ENCODE measurements at regions not wholly inside any gene's neighbourhood (a gene's known extent, or its start where the extent isn't known, plus 50 kb on each side); places are given as distances from the start of the nearest gene placed in this dataset.

DNA sequence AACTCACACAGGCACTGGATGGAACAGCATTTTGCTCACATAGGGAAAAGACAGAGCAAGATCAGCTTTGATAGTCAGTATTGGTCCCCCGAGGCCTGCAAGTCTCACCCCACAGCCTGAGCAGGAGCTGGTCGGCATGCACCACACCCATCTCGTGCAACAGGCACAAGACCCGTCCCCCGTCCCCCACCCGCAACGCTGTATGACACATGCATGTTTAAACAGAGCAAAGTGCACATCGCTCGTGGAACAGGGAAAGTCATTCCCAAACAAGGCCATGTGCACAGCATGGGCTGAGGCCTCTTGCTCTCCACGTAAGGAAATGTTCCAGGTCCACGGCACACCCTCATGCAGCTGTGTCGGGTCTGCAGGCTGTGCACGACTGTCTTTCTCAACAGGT is 527.2 kb downstream of the ACTR3B start:
- TF ChIP-seq, protein P1, sequence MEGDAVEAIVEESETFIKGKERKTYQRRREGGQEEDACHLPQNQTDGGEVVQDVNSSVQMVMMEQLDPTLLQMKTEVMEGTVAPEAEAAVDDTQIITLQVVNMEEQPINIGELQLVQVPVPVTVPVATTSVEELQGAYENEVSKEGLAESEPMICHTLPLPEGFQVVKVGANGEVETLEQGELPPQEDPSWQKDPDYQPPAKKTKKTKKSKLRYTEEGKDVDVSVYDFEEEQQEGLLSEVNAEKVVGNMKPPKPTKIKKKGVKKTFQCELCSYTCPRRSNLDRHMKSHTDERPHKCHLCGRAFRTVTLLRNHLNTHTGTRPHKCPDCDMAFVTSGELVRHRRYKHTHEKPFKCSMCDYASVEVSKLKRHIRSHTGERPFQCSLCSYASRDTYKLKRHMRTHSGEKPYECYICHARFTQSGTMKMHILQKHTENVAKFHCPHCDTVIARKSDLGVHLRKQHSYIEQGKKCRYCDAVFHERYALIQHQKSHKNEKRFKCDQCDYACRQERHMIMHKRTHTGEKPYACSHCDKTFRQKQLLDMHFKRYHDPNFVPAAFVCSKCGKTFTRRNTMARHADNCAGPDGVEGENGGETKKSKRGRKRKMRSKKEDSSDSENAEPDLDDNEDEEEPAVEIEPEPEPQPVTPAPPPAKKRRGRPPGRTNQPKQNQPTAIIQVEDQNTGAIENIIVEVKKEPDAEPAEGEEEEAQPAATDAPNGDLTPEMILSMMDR (IDR thresholded peaks at IDR 0.05): no peak
- no peak for TF ChIP-seq POLR2AphosphoS5 (IDR thresholded peaks at IDR 0.05)
- TF ChIP-seq POLR2A (IDR thresholded peaks at IDR 0.05): no peak
- no peak for TF ChIP-seq EP300 (IDR thresholded peaks at IDR 0.05)
